HG03520 (cell line): ENCODE measurements at regions not wholly inside any gene's neighbourhood (a gene's known extent, or its start where the extent isn't known, plus 50 kb on each side); places are given as distances from the start of the nearest gene placed in this dataset.

Experiments
- ATAC-seq: cut with Tn5 transposase; IDR thresholded peaks from one replicate; pipeline ENCODE4 v1.9.1; 2021; ENCODE audit warnings: mild to moderate bottlenecking, moderate library complexity; ENCODE audit not compliant: unreplicated experiment

DNA sequence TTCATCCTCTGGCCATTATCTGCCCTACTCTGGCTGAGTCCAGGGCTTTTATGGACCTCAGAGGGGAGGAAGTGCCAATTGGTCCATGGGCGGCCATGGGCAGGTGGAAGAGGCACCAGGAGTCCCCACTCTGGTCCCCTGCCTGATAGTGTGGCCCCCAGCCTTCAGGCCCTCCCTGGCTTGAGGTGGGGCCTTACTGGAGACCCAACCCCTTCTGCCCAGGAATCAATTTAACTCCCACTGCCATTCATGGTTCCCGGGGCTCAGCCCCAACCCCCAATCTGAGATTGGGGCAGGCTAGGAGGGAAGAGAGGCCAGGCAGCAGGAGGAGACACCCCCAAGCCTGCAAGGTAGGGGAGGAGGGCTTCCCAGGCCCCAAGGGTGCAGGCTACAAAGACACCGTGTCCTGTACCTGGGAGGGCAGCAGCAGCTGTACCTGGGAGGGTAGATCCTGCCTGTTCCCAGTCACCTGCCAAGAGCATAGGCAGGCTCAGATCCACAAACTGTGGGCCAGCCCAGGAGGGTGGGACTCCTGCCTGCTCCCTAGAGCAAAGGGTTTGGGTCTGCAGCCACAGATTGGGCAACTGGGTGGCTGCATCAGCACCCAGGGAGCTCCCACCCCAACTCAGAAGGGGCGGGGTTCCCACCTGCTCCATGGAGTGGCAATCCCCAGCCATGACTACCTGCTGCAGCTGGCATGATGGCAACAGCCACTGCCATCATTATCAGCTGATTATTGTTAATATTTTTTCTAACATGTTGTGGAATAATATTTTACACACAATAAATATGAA lies 1044.1 kb upstream of the B3GALT2 start:
- ATAC-seq = no peak

DNA sequence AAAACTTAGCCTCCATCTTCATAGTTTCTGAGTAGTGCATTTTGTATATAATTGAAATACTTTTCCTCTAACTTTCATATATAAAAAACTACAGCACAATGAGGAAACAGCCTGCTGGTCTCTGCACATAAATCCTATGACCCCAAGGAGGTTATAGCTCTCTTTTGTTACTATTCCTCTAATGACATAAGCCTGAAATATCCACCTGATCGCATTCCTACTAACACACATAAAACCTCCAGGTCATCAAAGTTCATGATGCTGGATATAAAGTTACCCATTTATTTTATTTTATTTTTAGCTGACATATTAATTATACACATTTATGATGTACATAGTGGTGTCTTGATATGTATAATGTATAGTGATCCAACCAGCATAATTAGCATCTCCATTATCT lies 1042.0 kb upstream of the B3GALT2 start:
- no peak for ATAC-seq

GRCh38 chr1:194227161-194227560 lies 1040.7 kb upstream of the B3GALT2 start:
- ATAC-seq = no peak

- peak; percentile 86 for ATAC-seq
Measured at GRCh38 chr1:194225821-194226220, 1039.4 kb upstream of the B3GALT2 start.

DNA sequence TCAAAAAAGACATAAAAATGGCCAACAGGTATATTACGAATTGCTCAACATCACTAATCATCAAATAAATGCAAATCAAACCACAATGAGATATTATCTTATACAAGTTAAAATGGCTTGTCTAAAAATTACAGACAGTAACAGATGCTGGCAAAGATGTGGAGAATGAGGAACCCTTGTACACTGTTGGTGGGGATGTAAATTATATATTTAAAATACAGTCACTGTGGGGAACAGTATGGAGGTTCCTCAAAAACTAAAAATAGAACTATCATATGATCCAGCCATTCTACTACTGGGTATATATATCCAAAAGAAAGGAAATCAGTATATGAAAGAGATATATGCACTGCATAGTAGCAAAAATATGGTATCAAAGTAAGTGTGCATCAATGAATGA lies 1037.2 kb upstream of the B3GALT2 start:
- no peak for ATAC-seq

DNA sequence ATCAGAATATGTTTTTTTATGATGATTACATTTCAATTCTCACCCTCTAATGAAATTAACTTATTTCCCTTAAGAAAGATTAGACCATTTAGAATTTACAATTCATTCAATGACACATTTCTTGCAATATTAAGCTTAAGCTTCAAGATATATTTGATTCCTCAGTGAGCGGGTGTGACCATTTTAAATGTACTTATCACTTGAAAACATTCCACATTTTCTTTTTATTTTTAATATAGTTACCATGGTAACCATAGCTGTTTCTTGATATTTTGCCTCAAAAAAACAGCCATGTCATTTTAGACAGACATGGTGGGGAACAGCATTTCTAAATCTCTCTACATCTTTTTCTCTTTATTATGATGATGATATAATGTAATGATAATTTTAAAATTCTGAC lies 1029.0 kb upstream of the B3GALT2 start:
- no peak for ATAC-seq

DNA sequence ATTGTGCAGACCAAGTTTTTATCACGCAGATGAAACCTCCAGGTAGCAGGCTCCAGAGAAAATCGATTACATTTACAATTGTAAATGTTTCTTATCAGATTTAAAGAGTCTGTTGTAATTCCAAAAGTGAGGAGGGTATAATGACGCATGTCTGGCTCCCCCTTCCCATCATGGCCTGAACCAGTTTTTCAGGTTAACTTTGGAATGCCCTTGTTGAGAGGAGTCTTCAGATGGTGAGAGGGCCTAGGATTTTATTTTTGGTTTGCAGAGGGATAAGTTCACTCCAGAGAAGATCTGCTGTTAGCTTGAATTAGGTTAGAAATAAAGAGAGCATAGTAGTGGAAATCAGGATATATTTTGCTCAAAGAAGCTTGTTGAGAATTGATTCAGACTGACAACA lies 1028.3 kb upstream of the B3GALT2 start:
- ATAC-seq = no peak

- ATAC-seq = no peak
Measured at GRCh38 chr1:194209920-194210319, 1023.5 kb upstream of the B3GALT2 start.

- no peak for ATAC-seq
Measured at GRCh38 chr1:194208674-194209073, 1022.3 kb upstream of the B3GALT2 start.

DNA sequence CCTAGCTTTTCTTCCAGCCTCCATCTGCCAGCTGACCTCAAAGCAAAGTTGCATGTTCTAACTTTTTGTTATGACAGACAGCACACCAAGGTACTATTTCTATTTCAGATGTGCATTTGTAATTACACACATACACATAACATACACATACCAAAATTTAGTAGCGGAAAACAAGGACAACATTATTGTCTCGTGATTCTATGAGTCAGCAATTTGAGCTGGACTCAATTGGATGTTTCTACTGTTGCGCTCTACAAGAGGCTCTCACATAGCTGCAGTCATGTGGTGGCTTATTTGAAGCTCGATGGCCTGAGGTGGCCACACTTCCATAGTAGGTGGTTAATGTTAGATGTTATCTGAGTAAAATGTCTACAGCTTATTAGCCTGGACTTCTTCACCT lies 1010.1 kb upstream of the B3GALT2 start:
- no peak for ATAC-seq

DNA sequence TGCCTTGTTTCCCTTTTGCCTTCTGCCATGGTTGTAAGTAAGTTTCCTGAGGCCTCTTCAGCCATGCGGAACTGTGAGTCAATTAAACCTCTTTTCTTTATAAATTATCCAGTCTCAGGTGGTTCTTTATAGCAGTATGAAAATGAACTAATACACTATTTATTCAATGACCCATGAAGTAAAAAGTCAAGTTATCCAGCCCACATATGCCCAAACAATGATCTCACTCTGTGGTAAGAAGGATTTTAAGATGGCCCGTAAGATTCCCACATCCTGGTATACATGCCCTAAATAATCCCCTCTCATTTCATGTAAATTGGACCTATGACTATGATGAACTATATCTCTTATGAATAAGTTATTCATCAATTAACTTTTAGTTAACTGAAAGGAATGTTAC lies 1008.3 kb upstream of the B3GALT2 start:
- ATAC-seq = no peak

DNA sequence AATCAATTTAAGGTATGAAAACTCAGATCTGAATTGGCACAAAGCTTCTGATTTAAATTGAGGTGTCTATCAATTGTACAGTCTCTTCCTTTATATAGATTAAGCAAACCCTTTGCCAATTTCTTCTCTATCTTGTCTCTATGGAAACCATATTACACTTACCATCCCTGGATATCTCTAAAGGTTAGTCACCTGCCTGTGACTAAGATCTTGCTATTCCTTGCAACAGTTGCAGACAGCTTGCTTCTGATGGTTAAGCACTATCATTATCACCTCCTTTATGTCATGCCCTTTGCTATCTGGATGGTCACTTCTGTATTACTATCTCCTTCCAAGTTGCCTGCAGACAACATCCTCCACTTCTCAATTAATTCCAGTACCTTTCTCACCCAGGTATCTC lies 998.6 kb upstream of the B3GALT2 start:
- no peak for ATAC-seq

DNA sequence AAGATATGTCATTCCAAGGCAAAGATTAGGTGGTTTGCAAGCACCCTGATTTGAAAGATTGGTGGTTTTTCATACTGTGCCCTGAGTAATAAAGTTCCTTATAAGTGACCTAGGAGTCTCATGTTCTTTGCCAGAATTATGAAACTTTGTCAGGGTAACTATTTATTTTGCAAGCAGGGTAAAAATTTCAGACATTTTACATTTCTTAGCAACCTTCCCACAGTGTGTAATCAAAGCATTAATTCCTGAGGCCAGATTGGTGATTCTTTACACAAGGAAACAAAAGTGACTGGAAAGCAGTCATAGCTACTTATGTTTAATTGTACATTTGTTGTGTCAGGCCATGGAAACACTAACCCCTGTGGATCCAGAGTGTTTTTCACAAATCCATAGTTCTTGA lies 998.0 kb upstream of the B3GALT2 start:
- no peak for ATAC-seq

DNA sequence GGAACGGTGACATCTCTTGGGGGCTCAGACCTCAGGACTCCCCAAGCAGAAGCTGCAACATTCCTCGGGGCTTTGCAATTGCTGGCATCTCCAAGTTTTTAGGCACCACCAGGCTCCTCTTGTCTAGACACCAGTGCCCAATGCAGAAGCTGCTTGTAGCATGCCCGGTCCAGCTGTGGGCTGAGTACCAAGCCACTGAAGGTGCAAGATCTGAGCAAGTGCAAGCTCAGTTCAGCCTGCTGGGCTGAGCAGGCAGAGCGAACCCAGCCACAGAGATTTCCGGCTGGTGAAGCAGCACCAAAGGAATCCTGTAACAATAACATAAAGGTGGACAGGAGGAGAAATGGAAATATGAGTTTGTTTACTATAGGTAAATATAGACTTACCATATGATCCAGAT lies 995.4 kb upstream of the B3GALT2 start:
- ATAC-seq = no peak

GRCh38 chr1:194176212-194176611 lies 989.8 kb upstream of the B3GALT2 start:
- ATAC-seq = no peak

- ATAC-seq = no peak
Measured at GRCh38 chr1:194175251-194175650, 988.8 kb upstream of the B3GALT2 start.

GRCh38 chr1:194174528-194174927 lies 988.1 kb upstream of the B3GALT2 start:
- no peak for ATAC-seq

GRCh38 chr1:194171596-194171995 lies 985.2 kb upstream of the B3GALT2 start:
- no peak for ATAC-seq

DNA sequence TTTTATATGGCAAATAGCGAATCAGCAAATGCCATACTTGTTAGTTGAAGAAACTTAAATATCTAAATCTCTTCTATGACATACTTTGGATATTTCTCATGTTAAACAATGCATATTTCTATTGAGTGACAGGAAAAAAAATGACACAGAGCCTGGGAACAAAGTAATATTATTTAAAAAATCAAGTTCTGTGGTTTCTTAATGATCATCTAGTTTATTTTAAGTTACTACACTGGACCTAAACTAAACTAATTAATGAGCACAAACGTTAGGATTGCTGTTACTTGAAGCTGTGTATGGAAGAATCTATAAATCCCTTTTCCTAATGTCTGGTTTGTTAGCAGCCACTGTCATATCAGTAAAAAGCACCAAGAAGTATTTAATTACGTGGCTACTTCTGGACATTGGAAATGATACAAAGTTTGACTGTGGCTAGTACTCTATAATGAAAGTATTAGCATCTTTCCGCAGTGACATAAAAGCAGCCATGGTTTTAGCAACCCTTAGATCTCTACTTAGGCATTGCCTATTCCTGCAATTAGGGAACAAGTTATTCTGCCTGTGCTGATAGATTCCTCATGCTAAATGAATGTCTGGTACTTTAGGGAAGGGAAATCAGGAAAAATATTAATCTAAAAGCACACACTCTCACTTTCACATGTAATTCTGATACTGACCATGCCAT lies 981.7 kb upstream of the B3GALT2 start:
- no peak for ATAC-seq

- ATAC-seq = no peak
Measured at GRCh38 chr1:194164755-194165154, 978.3 kb upstream of the B3GALT2 start.

DNA sequence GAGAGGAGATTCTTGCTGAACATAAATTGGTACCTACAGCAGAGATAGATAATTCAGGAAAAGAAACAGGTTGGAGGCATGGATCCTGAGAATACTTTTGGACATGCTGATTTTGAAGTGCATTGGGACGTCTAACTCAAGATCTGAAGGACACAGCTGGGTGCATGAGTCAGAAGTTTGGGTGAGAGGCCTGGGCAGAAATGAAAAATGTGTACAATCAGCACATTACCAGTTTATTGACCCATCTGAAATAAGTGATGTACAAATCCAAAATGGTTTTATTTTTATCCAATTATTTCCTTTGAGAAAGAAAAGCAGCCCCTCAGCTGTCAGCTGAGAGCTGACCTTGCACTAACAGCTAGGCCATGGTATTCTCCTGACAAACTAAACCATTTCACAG lies 975.2 kb upstream of the B3GALT2 start:
- ATAC-seq = no peak

- ATAC-seq = no peak
Measured at GRCh38 chr1:194159941-194160340, 973.5 kb upstream of the B3GALT2 start.

- no peak for ATAC-seq
Measured at GRCh38 chr1:194155962-194156361, 969.5 kb upstream of the B3GALT2 start.
